ENCODE measurements at regions not wholly inside any gene's neighbourhood (a gene's known extent, or its start where the extent isn't known, plus 50 kb on each side); places are given as distances from the start of the nearest gene placed in this dataset.
A peak's percentile ranks its signal among the peaks of the same experiment; 100 is the strongest.

- H3K36me3 ChIP-seq (ENCODE audit: control insufficient read depth, insufficient read depth, low read length) = no peaks in the 10 kb centered on the region
- TF ChIP-seq CTCF (IDR thresholded peaks at IDR 0.05; ENCODE audit: insufficient read depth, low read length, poor library complexity, severe bottlenecking) = no peak
- H3K27me3 ChIP-seq (ENCODE audit: control insufficient read depth, insufficient read depth, low read length) = no peaks in the 10 kb centered on the region
Observed at GRCh38 chr20:24382743-24383142, 86.7 kb upstream of the SYNDIG1 start.

GRCh38 chr20:24382331-24382730 is 87.1 kb upstream of the SYNDIG1 start:
- Histone ChIP-seq H3K4me3 (ENCODE audit: low read depth, low read length) (no peak overlapping the region), H3K27me3 (ENCODE audit: control insufficient read depth, insufficient read depth, low read length) (no peaks in the 10 kb centered on the region), H3K36me3 (ENCODE audit: control insufficient read depth, insufficient read depth, low read length) (no peaks in the 10 kb centered on the region)
- no peak for DNase-seq (ENCODE audit: low read depth)
- no peak for TF ChIP-seq CTCF (IDR thresholded peaks at IDR 0.05; ENCODE audit: insufficient read depth, low read length, poor library complexity, severe bottlenecking)

More at GRCh38 chr20:24382743-24383142, 86.7 kb upstream of the SYNDIG1 start:
- no peak for DNase-seq (ENCODE audit: low read depth)
- no peak overlapping the region for H3K4me3 ChIP-seq (ENCODE audit: low read depth, low read length)

GRCh38 chr20:24381886-24382285 is 87.5 kb upstream of the SYNDIG1 start:
- no peak overlapping the region for H3K4me3 ChIP-seq (ENCODE audit: low read depth, low read length)
- H3K36me3 ChIP-seq (ENCODE audit: control insufficient read depth, insufficient read depth, low read length) = no peaks in the 10 kb centered on the region
- no peak for TF ChIP-seq CTCF (IDR thresholded peaks at IDR 0.05; ENCODE audit: insufficient read depth, low read length, poor library complexity, severe bottlenecking)
- no peaks in the 10 kb centered on the region for H3K27me3 ChIP-seq (ENCODE audit: control insufficient read depth, insufficient read depth, low read length)
- no peak for DNase-seq (ENCODE audit: low read depth)

GRCh38 chr20:24379484-24379927 is 89.9 kb upstream of the SYNDIG1 start:
- peak; percentile 2 for DNase-seq (ENCODE audit: low read depth)
- no peaks in the 10 kb centered on the region for H3K36me3 ChIP-seq (ENCODE audit: control insufficient read depth, insufficient read depth, low read length)
- TF ChIP-seq CTCF (IDR thresholded peaks at IDR 0.05; ENCODE audit: insufficient read depth, low read length, poor library complexity, severe bottlenecking) = no peak
- H3K4me3 ChIP-seq (ENCODE audit: low read depth, low read length) = no peak overlapping the region
- no peaks in the 10 kb centered on the region for H3K27me3 ChIP-seq (ENCODE audit: control insufficient read depth, insufficient read depth, low read length)

GRCh38 chr20:24378661-24379483 is 90.6 kb upstream of the SYNDIG1 start:
- H3K4me3 ChIP-seq (ENCODE audit: low read depth, low read length) = no peak overlapping the region
- TF ChIP-seq CTCF (IDR thresholded peaks at IDR 0.05; ENCODE audit: insufficient read depth, low read length, poor library complexity, severe bottlenecking) = no peak
- H3K36me3 ChIP-seq (ENCODE audit: control insufficient read depth, insufficient read depth, low read length) = no peaks in the 10 kb centered on the region
- H3K27me3 ChIP-seq (ENCODE audit: control insufficient read depth, insufficient read depth, low read length) = no peaks in the 10 kb centered on the region
- no peak for DNase-seq (ENCODE audit: low read depth)

Measured in kidney epithelial cell (primary cell).